ENCODE measurements at regions not wholly inside any gene's neighbourhood (a gene's known extent, or its start where the extent isn't known, plus 50 kb on each side); places are given as distances from the start of the nearest gene placed in this dataset.

DNA sequence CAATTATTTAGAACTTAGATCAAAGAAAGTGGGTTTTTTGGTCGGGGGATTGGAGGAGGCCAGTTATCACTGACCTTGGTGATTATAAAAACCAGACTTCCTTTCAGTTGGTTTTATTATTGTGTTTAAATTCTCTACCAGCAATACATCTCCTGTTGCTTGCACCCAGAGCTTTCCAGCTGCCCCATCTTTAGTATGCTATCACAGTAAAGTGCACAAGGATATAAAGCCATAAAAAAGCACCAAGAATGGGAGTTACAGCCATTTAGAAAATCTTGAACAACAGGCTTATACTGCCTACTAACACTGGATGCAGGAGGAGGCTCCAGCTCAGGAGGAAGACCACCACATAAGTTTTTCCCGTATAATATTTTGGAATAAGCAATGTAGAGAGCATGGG, 148.7 kb upstream of the OSR1 start:
- no peak overlapping the region for H3K27ac ChIP-seq
- TF ChIP-seq, protein P1, sequence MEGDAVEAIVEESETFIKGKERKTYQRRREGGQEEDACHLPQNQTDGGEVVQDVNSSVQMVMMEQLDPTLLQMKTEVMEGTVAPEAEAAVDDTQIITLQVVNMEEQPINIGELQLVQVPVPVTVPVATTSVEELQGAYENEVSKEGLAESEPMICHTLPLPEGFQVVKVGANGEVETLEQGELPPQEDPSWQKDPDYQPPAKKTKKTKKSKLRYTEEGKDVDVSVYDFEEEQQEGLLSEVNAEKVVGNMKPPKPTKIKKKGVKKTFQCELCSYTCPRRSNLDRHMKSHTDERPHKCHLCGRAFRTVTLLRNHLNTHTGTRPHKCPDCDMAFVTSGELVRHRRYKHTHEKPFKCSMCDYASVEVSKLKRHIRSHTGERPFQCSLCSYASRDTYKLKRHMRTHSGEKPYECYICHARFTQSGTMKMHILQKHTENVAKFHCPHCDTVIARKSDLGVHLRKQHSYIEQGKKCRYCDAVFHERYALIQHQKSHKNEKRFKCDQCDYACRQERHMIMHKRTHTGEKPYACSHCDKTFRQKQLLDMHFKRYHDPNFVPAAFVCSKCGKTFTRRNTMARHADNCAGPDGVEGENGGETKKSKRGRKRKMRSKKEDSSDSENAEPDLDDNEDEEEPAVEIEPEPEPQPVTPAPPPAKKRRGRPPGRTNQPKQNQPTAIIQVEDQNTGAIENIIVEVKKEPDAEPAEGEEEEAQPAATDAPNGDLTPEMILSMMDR (conservative IDR thresholded peaks at IDR 0.05), result no peak
- no peak for TF ChIP-seq ZFX (IDR thresholded peaks at IDR 0.05)

DNA sequence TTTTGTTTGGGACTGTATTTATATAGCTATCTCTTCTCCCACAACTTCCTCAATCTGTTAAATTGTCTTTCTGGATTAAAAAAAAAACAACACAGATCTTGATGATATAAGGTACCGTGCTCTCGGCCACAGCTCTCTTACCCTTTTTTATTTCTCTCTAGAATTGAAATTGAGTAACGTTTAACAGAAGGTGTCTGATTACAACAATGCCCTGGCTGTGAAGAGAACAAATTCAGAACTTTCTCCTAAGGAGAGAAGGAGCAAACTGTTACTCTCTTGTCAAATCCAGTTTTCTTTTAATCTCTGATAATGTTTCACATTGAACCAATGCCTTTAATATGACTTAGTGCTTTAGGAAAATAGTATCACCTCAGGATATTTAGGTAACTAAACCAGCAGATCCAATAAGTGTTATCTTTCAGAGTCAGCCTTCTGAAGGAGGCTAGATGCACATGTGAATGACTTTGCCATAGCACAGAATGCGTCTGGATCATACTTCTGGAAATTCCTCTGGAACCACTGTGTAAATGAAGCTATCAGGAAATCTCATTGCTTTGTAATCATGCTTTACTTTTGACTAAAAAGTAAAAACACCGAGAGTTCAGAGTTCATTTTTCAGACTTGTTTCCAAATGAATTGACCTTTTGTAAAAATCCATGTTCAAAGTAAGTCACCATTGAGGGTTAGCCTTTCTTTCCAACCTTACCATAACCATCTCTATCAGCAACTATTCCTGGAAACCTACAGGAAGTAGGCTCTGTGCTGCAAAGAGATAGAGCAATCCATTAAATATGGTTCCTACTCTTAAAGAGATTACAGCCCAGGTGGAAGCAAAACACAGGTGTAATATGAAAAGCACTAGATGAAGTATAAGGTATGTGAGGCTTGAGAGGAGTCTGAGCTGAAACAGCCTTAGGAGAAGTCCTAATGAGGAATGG, 147.0 kb upstream of the OSR1 start:
- H3K27ac ChIP-seq, result no peak overlapping the region
- no peak for TF ChIP-seq ZFX (IDR thresholded peaks at IDR 0.05)
- TF ChIP-seq, protein P1 (conservative IDR thresholded peaks at IDR 0.05), result no peak

DNA sequence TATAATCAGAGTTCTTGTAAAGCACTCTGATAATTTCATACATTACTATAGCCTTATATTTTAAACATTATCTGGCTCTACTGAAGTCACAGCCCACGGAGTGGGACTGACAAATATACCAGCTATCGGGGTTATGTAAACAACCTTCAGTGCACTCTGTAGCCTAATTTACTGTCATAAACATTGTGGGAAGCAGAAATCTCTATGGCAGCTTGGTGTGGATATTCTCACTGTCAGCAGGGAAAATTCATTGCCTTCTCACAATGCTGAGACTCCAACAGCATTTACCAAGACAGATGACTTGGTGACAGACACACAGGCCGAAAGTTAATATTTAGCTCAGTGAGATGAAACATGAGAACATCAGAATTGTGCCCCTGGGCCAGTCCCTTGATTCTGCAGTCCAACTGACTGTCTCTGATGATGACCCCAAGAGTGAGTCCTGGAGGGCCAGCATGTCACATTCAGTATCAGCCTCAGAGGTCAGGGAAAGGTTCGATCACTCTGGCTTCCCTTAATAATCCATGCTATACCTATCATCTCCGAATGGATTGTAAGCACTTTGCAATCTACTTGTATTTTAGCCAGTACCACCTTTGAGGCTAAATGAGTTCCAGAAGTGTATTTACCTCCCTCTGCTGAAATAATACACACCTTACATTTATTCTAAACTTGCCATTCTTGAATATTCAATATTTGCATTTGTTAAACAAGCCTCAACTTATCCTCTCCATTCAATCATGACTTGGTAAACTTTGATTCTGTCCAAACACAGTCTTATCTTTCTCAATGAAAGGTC, 146.2 kb upstream of the OSR1 start:
- TF ChIP-seq ZFX (IDR thresholded peaks at IDR 0.05), result no peak
- no peak overlapping the region; the same call in 1 of the 2 replicates for H3K27ac ChIP-seq

DNA sequence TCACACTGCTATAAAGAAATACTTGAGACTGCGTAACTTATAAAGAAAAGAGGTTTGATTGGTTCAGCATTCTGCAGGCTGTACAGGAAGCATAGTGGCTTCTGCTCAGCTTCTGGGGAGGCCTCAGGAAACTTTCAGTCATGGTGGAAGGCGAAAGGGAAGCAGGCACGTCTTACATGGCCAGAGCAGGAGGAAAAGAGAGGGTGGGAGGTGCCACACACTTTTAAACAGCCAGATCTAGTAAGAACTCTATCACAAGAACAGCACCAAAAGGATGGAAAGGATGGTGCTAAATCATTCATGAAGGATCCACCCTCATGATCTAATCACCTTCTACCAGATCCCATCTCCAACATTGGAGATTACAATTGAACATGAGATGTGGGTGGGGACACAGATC, 145.5 kb upstream of the OSR1 start:
- TF ChIP-seq, protein P1 (conservative IDR thresholded peaks at IDR 0.05), result no peak
- TF ChIP-seq ZFX (IDR thresholded peaks at IDR 0.05), result no peak
- H3K27ac ChIP-seq, result no peak overlapping the region

DNA sequence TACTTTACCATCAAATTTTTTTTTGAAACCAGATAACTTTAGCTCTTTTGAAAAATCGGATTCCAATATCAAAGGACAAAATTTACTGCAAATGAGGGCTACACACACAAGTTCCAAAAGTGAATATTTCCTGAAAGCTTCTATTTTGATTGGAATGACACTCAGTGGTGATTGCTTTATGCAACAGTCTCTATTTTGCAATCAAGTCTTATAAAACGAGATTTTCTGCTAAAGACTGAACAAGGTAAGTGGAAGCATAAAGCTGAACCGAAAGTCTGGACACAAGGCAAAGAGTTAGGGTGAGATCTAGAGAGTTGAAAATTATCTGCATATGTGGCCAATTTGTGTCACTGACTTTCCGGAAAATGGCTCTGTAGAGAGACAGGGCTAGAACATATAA, 145.0 kb upstream of the OSR1 start:
- TF ChIP-seq ZFX (IDR thresholded peaks at IDR 0.05), result no peak
- TF ChIP-seq, protein P1 (conservative IDR thresholded peaks at IDR 0.05), result no peak
- no peak overlapping the region for H3K27ac ChIP-seq

DNA sequence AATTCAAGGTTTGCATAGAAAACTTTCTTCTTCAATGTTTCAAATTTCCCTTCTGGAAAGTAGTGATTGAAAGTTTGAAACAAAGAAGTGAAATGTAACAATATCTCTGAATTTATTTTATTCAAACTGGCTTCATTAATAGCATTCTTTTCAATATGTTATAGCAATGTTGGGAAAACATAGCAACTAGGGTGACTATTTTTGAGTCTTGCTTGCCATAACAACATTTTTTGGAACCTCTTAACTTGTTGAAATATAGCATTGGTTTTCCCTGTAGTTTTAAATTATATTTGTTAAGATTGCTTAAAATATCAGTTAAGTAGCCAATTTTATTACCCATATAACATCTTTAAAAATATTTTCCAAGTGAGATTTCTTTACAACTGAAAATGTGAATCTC, 141.7 kb upstream of the OSR1 start:
- no peak overlapping the region for H3K27ac ChIP-seq
- TF ChIP-seq, protein P1 (conservative IDR thresholded peaks at IDR 0.05), result no peak
- TF ChIP-seq ZFX (IDR thresholded peaks at IDR 0.05), result no peak

DNA sequence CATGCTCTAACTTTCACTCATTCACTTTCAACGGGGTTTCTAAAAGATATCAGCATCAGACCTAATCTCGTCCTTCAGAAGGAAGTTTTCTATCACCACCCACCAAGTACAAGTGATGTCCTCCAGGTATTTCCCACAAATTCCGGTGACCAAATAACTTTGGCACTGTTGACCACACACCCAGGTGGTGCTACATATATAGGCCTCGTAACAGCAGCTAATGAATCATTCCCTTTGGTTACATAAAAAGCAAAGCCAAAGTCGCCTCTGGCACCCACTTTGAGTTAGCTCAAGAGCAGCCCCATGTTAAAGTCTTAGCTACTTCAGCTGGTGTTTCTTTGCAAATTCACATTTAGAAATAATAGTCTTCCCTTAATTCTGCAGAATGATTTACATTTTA, 138.2 kb upstream of the OSR1 start:
- TF ChIP-seq, protein P1 (conservative IDR thresholded peaks at IDR 0.05), result no peak
- TF ChIP-seq ZFX (IDR thresholded peaks at IDR 0.05), result no peak
- no peak overlapping the region for H3K27ac ChIP-seq

Measured in C4-2B (cell line).